NCI-H187 (cell line): ENCODE measurements at regions not wholly inside any gene's neighbourhood (a gene's known extent, or its start where the extent isn't known, plus 50 kb on each side); places are given as distances from the start of the nearest gene placed in this dataset.
"Not testable (repeated sequence)": the region's sequence is repeated elsewhere in the genome, so short reads cannot be mapped to it uniquely, and the experiment has no call there.

ENCODE experiments used
- DNase-seq, 2 experiments: peaks; one replicate each; lab custom pipeline; 2025; lab: John Stamatoyannopoulos, UW

DNA sequence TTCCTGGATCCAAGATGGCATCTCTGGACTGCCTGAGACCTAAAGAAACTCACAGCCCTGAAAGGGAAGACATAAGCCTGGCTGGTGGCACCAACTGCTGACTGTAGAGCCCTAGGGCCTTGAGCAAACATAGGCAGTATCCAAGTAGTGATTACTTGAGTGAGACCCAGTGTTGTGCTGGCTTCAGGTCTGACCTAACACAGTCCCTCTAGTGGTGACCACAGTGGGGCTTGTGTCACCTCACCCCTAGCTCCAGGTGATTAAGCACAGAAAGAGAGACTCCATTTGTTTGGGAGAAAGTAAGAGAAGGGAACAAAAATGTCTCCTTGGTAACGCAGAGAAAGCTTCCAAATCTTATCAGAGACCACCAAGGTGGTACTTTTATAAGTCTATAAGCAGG is 496.3 kb upstream of the HTR2C start:
- DNase-seq: no peak

- no peak for DNase-seq
These were observed 506.1 kb upstream of the HTR2C start for GRCh38 chrX:114077773-114078172.

DNA sequence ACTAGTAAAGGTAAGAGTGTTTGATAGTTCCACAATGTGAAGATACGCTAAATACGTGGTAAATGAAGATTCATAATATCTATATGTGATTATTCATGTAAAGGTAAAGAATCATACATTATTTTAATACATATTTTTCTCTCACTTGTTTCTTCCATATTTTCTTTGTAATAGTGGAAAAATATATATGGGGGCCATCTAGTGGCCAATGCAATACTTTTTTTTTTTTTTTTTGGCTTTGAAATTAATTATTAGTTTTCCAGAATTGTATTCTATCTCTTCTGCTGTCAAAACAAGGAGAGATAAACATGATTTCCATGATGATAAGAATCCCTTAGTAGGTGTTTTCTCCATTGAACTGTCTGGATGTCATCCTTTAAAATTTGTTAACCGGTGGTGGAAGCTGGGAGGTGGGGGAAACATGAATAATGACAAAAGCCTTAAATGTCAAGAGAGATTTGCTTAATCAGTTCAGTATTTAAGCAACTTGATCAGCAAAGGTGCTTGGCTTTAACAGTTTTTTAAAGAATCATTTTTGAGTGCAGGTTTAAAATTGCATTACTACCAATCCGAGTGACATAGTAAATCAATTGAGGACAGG is 508.7 kb upstream of the HTR2C start:
- DNase-seq: no peak

GRCh38 chrX:114073926-114074325 is 510.0 kb upstream of the HTR2C start:
- DNase-seq: no peak

- no peak for DNase-seq
These were observed 512.5 kb upstream of the HTR2C start for GRCh38 chrX:114071412-114071811.

GRCh38 chrX:114065577-114066223 is 518.2 kb upstream of the HTR2C start:
- no peak for DNase-seq

DNA sequence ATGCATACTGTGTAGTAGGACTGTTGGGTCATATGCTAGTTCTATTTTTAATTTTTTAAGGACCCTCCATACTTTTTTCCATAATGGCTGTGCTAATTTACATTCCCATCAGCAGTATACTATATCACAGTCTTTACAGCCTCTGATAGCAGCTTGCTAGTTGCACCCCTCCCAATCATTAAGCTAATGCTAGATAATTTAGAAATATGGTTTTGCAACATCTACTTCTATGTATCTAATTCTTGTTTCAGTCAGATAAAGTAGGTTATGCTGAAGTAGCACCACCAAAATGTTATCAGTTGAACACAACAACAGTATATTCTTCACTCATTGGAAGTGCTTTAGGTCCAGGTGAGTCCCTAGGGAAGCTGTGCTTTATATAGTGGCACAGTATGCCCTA is 522.7 kb upstream of the HTR2C start:
- DNase-seq: no peak

GRCh38 chrX:114058988-114059418 is 524.9 kb upstream of the HTR2C start:
- DNase-seq: no peak

DNA sequence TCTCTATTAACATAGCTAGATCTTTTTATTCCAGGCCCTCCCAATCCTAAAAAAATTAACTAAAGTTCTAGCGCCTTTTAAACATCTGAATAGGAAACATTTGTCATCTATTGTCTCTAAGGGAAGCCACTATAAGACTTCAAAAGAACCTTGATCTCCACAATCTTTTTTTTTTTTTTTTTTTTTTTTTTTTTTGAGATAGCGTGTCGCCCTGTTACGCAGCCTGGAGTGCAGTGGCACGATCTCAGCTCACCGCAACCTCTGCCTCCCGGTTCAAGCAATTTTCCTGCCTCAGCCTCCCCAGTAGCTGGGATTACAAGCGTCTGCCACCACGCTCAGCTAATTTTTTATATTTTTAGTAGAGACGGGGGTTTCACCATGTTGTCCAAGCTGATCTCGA is 526.5 kb upstream of the HTR2C start:
- not testable (repeated sequence) for DNase-seq

DNA sequence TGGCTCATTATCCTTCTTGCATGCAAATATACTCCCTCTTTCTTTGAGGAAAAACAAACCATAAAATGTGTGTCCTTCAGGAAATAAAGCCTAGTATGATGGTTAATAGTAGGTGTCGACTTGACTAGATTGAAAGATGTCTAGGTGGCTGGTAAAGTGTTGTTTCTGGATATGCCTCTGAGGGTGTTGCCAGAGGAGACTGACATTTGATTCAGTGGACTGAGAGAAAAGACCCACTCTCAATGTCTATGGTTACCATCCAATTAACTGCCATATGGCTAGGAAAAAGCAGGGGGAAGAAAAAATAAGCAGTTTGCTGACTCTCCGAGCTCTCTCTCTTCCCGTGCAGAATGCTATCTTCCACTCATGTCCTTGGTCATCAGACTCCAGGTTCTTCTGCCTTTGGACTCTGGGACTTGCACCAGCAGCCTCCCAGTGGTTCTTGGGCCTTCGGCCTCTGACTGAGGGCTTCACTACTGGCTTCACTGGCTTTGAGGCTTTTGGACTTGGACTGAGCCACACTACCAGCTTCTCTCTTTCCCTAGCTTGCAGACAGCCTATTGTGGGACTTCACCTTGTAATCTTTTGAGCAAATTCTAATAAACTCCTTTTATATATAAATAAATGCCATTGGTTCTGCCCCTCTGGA is 532.1 kb upstream of the HTR2C start:
- no peak for DNase-seq

DNA sequence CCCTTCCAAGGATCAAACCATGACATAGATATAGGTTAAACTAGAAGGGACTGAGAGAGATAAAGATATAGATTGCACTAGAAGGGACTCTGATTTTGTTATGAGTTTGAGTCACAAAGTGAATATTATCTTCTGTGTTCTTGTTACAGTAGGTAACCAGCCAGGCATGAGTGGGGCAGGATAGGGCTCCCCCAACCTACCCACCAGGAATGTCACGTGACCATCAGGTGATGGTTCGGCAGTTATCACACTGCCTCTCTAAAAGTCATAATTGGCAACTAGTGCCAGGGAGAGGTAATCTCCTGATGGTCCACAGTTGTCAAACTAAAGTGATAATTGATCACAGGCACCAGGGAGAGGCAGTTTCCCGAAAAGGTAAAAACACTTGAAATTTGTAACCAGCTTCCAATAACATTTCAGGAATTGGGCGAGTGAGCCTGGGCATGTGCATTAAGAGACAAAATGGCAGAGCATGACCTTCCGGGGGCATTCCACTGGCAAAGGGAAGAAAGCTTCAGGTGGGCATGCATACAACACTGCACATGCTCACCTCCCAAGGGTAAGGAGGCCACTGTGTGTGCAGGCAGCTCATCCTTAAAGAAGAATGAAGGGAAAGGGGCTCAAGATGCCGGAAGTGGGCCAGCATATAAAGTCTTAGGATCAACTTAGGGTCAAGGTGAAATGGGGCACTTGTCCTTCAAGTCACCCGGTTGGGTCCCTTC is 533.6 kb upstream of the HTR2C start:
- DNase-seq: no peak

GRCh38 chrX:114049063-114049462 is 534.8 kb upstream of the HTR2C start:
- no peak for DNase-seq

DNA sequence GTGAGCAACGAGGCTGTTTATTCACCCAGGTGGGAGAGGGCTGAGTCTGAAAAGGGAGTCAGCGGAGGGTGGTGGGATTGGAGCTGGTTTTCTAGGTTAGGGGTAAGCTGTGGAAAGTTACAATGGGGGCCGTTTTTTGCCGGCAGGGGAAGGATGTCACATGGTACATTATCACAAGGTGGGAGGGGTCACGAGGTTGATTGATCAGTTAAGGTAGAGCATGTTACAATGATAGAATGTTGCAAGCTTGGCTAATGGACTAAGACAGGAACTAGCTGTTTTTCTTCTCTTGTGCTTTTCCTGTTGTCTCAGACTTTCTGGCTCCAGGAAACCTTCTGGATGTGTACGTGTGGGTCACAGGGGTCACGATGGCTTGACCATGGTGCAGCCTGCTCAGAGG is 536.3 kb upstream of the HTR2C start:
- DNase-seq: no peak

GRCh38 chrX:114046695-114047279 is 537.1 kb upstream of the HTR2C start:
- DNase-seq: no peak

GRCh38 chrX:114041470-114041869 is 542.4 kb upstream of the HTR2C start:
- not testable (repeated sequence) for DNase-seq

- not testable (repeated sequence) for DNase-seq
These were observed 543.1 kb upstream of the HTR2C start for GRCh38 chrX:114040661-114041269.

GRCh38 chrX:114040111-114040510 is 543.8 kb upstream of the HTR2C start:
- DNase-seq: not testable (repeated sequence)

- DNase-seq: no peak
These were observed 545.5 kb upstream of the HTR2C start for GRCh38 chrX:114038358-114038757.

DNA sequence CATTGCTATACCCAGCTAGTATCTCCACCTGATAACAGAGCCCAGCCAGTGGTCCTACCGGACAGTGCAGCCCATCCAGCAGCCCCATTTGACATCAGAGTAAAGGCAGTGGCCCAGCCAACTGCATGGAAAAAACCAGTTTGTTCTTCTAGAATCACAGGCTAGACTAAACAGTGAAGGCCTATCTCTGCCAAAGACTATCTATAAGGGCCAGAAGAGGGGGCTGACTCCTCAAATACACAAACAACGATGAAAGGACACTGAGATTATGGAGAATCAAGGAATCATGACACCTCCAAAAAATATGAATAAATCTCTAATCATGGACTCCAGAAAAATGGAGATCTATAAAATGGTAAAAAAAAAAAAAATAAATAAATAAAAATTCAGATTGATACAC is 546.4 kb upstream of the HTR2C start:
- no peak for DNase-seq

DNA sequence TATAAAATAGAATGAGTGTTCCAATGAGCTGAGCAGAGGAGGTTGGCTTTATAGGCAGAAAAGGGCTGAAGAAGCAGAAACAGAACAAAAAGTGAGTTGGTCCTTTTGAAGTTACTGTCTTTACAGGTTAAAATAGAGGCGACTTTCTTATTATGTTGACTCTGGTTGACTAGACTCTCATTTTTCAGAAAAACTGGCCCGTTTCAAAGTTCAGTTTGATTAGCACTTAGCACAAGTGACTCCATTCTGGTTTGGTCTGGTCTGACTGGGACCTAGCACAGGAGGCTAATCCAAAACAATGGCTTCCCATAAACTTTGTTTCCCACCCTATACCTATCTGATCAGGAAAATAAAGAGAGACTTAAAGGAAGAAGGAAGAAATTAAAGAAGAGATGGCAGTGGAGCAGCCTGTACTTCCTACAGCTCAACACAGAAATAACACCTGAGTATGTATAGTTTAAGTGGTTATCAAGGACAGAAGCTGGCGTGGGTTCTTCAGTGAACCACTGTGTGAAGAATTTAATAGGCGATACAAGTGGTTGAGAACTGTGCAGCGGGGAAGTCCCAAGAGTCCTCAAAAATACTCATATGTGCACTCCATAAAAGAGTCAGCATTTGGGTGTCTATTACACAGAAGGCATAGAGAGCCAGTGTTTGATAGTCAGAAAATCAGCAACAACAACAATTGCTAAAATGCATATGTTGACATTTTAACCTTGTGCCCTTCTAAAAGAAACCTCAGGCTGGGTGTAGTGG is 554.8 kb upstream of the HTR2C start:
- DNase-seq: no peak

GRCh38 chrX:114017086-114017485 is 566.8 kb upstream of the HTR2C start:
- no peak for DNase-seq
